ENCODE measurements at regions not wholly inside any gene's neighbourhood (a gene's known extent, or its start where the extent isn't known, plus 50 kb on each side); places are given as distances from the start of the nearest gene placed in this dataset.
A peak's percentile ranks its signal among the peaks of the same experiment; 100 is the strongest.
"Not testable (repeated sequence)": the region's sequence is repeated elsewhere in the genome, so short reads cannot be mapped to it uniquely, and the experiment has no call there.

- H2BK12ac ChIP-seq (ENCODE audit: low read length): no peak overlapping the region
- H3K79me2 ChIP-seq (ENCODE audit: control insufficient read depth, insufficient read depth, low read length, poor library complexity): no peaks in the 10 kb centered on the region
- H3K4me2 ChIP-seq (ENCODE audit: low read length): no peak overlapping the region
- H4K91ac ChIP-seq (ENCODE audit: low read depth, low read length): no peak overlapping the region
- H3K18ac ChIP-seq (ENCODE audit: low read length): no peak overlapping the region
- H3K4ac ChIP-seq (ENCODE audit: low read depth, low read length): no peak overlapping the region
- no peaks in the 10 kb centered on the region for H3K27me3 ChIP-seq (ENCODE audit: insufficient read depth, low read length)
- H3K4me1 ChIP-seq (ENCODE audit: control insufficient read depth in 1 of 2, insufficient read depth in 2 of 2, low read length in 2 of 2): peaks cover 0 to 5% of the 10 kb centered on the region in 2 experiments
- H3K79me1 ChIP-seq (ENCODE audit: low read length): no peaks in the 10 kb centered on the region
- no peak overlapping the region for H3K4me3 ChIP-seq (ENCODE audit: low read depth, low read length)
- no CpG with 5 or more reads among the region's 2 CpGs for WGBS (ENCODE audit: extremely low coverage, insufficient coverage, insufficient read length)
- no peak overlapping the region for H4K8ac ChIP-seq (ENCODE audit: low read depth, low read length)
- no peak for DNase-seq
- no peak overlapping the region for H3K27ac ChIP-seq (ENCODE audit: low read depth, low read length)
- H3K14ac ChIP-seq (ENCODE audit: low read length): no peak overlapping the region
- no peaks in the 10 kb centered on the region for H3K36me3 ChIP-seq (ENCODE audit: control insufficient read depth in 1 of 2, insufficient read depth in 2 of 2, low read length in 2 of 2)
- H4K12ac ChIP-seq (ENCODE audit: low read depth, low read length): no peak overlapping the region
- no peak overlapping the region for H3K23ac ChIP-seq (ENCODE audit: low read length)
- no peak overlapping the region for H3K9ac ChIP-seq (ENCODE audit: low read length)
- H2AK5ac ChIP-seq (ENCODE audit: low read length): no peak overlapping the region
- H2BK5ac ChIP-seq (ENCODE audit: low read depth, low read length, poor library complexity): no peak overlapping the region
- no peak overlapping the region for H2BK120ac ChIP-seq (ENCODE audit: insufficient read depth, low read length, poor library complexity)
- peaks cover 1% of the 10 kb centered on the region for H3K9me3 ChIP-seq (ENCODE audit: insufficient read depth, low read depth, low read length)
- no peak overlapping the region for H2AFZ ChIP-seq (ENCODE audit: insufficient read depth, low read length, poor library complexity)
Observed at GRCh38 chr21:17682924-17683323, 70.2 kb upstream of the BTG3 start.

DNA sequence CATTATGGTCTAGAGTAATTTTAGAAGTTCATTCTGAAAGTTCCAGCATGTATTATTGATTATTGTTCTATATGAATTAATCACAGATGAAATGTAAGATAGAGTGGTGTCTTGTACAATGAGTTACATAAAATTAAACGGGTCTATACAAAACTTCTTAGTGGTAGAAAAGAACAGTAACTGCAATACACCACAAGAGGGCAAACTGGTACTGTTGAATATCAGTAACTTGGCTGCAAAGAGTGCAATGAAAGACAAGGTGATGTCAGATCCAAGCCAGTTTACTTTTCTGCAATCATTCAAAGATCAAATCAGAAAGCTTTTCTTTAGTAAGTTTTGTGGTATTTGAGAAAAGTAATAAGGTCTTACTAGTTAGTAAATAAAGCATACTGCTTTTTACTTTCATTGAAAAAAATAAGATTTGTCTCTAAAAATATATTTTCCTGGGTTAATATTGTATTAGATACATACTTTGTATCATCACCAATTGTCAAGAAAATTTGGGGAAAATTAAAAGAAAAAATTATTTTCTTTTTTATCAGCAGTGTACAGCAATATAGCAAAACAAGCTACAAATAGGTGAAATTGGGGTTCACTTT is 66.4 kb upstream of the BTG3 start:
- Histone ChIP-seq H4K8ac (ENCODE audit: low read depth, low read length) (no peak overlapping the region), H2AK5ac (ENCODE audit: low read length) (no peak overlapping the region), H3K79me1 (ENCODE audit: low read length) (no peaks in the 10 kb centered on the region), H3K18ac (ENCODE audit: low read length) (no peak overlapping the region), H4K91ac (ENCODE audit: low read depth, low read length) (no peak overlapping the region), H3K79me2 (ENCODE audit: control insufficient read depth, insufficient read depth, low read length, poor library complexity) (no peaks in the 10 kb centered on the region), H3K4me2 (ENCODE audit: low read length) (no peak overlapping the region), H3K4me3 (ENCODE audit: low read depth, low read length) (no peak overlapping the region), H3K27me3 (ENCODE audit: insufficient read depth, low read length) (no peaks in the 10 kb centered on the region), H3K9ac (ENCODE audit: low read length) (no peak overlapping the region), H4K12ac (ENCODE audit: low read depth, low read length) (no peak overlapping the region), H3K4me1 (ENCODE audit: control insufficient read depth in 1 of 2, insufficient read depth in 2 of 2, low read length in 2 of 2) (peaks cover 0 to 7% of the 10 kb centered on the region in 2 experiments), H3K4ac (ENCODE audit: low read depth, low read length) (no peak overlapping the region), H3K27ac (ENCODE audit: low read depth, low read length) (no peak overlapping the region), H2BK12ac (ENCODE audit: low read length) (no peak overlapping the region), H3K14ac (ENCODE audit: low read length) (no peak overlapping the region), H2BK5ac (ENCODE audit: low read depth, low read length, poor library complexity) (no peak overlapping the region), H2AFZ (ENCODE audit: insufficient read depth, low read length, poor library complexity) (no peak overlapping the region), H3K36me3 (ENCODE audit: control insufficient read depth in 1 of 2, insufficient read depth in 2 of 2, low read length in 2 of 2) (no peaks in the 10 kb centered on the region), H3K9me3 (ENCODE audit: insufficient read depth, low read depth, low read length) (peaks cover 2% of the 10 kb centered on the region), H2BK120ac (ENCODE audit: insufficient read depth, low read length, poor library complexity) (no peak overlapping the region), H3K23ac (ENCODE audit: low read length) (no peak overlapping the region)
- WGBS (ENCODE audit: extremely low coverage, insufficient coverage, insufficient read length): no CpG with 5 or more reads among the region's 1 CpG
- DNase-seq: peak in 1 of 2 donors; percentile 76

DNA sequence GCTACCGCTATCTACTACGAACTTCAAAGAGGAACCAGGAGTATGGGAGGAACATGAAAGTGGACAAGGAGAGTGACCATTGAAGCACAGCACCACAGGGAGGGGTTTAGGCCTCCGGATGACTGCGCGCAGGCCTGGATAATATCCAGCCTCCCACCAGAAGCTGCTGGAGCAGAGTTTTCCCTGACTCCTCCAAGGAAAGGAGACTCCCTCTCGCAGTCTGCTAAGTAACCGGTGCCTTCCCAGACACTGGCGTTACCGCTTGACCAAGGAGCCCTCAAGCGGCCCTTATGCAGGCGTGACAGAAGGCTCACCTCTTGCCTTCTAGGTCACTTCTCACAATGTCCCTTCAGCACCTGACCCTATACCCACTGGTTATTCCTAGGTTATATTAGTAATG is 64.2 kb upstream of the BTG3 start:
- not testable (repeated sequence) for H3K9ac ChIP-seq (ENCODE audit: low read length); H4K8ac ChIP-seq (ENCODE audit: low read depth, low read length); H3K4me2 ChIP-seq (ENCODE audit: low read length); H3K18ac ChIP-seq (ENCODE audit: low read length); H3K4me1 ChIP-seq (ENCODE audit: control insufficient read depth in 1 of 2, insufficient read depth in 2 of 2, low read length in 2 of 2); H3K14ac ChIP-seq (ENCODE audit: low read length); H3K4ac ChIP-seq (ENCODE audit: low read depth, low read length); H4K91ac ChIP-seq (ENCODE audit: low read depth, low read length); H3K79me1 ChIP-seq (ENCODE audit: low read length); H3K79me2 ChIP-seq (ENCODE audit: control insufficient read depth, insufficient read depth, low read length, poor library complexity); H2AK5ac ChIP-seq (ENCODE audit: low read length); H3K36me3 ChIP-seq (ENCODE audit: control insufficient read depth in 1 of 2, insufficient read depth in 2 of 2, low read length in 2 of 2); H3K27ac ChIP-seq (ENCODE audit: low read depth, low read length); H2AFZ ChIP-seq (ENCODE audit: insufficient read depth, low read length, poor library complexity); DNase-seq; H3K27me3 ChIP-seq (ENCODE audit: insufficient read depth, low read length); H2BK5ac ChIP-seq (ENCODE audit: low read depth, low read length, poor library complexity); H2BK12ac ChIP-seq (ENCODE audit: low read length); H3K23ac ChIP-seq (ENCODE audit: low read length); H4K12ac ChIP-seq (ENCODE audit: low read depth, low read length); H3K4me3 ChIP-seq (ENCODE audit: low read depth, low read length); H3K9me3 ChIP-seq (ENCODE audit: insufficient read depth, low read depth, low read length)
- no CpG with 5 or more reads among the region's 11 CpGs for WGBS (ENCODE audit: extremely low coverage, insufficient coverage, insufficient read length)
- H2BK120ac ChIP-seq (ENCODE audit: insufficient read depth, low read length, poor library complexity): peak overlapping the region; percentile 11

GRCh38 chr21:17674106-17674505 is 61.4 kb upstream of the BTG3 start:
- H4K91ac ChIP-seq (ENCODE audit: low read depth, low read length): no peak overlapping the region
- H3K14ac ChIP-seq (ENCODE audit: low read length): no peak overlapping the region
- H3K79me2 ChIP-seq (ENCODE audit: control insufficient read depth, insufficient read depth, low read length, poor library complexity): peaks cover 2% of the 10 kb centered on the region
- no peak overlapping the region for H2BK12ac ChIP-seq (ENCODE audit: low read length)
- H4K12ac ChIP-seq (ENCODE audit: low read depth, low read length): no peak overlapping the region
- H4K8ac ChIP-seq (ENCODE audit: low read depth, low read length): no peak overlapping the region
- H2BK5ac ChIP-seq (ENCODE audit: low read depth, low read length, poor library complexity): no peak overlapping the region
- H2AK5ac ChIP-seq (ENCODE audit: low read length): no peak overlapping the region
- no peak for DNase-seq
- no peak overlapping the region for H3K18ac ChIP-seq (ENCODE audit: low read length)
- no peaks in the 10 kb centered on the region for H3K36me3 ChIP-seq (ENCODE audit: control insufficient read depth in 1 of 2, insufficient read depth in 2 of 2, low read length in 2 of 2)
- H3K79me1 ChIP-seq (ENCODE audit: low read length): peaks cover 11% of the 10 kb centered on the region
- H3K4ac ChIP-seq (ENCODE audit: low read depth, low read length): no peak overlapping the region
- no peak overlapping the region for H3K23ac ChIP-seq (ENCODE audit: low read length)
- H3K27me3 ChIP-seq (ENCODE audit: insufficient read depth, low read length): no peaks in the 10 kb centered on the region
- no peak overlapping the region for H3K4me2 ChIP-seq (ENCODE audit: low read length)
- H3K4me3 ChIP-seq (ENCODE audit: low read depth, low read length): no peak overlapping the region
- peaks cover 2% of the 10 kb centered on the region for H3K9me3 ChIP-seq (ENCODE audit: insufficient read depth, low read depth, low read length)
- H3K4me1 ChIP-seq (ENCODE audit: control insufficient read depth in 1 of 2, insufficient read depth in 2 of 2, low read length in 2 of 2): peaks cover 8 to 9% of the 10 kb centered on the region in 2 experiments
- WGBS (ENCODE audit: extremely low coverage, insufficient coverage, insufficient read length): no CpG with 5 or more reads among the region's 4 CpGs
- H2AFZ ChIP-seq (ENCODE audit: insufficient read depth, low read length, poor library complexity): no peak overlapping the region
- H3K27ac ChIP-seq (ENCODE audit: low read depth, low read length): no peak overlapping the region
- no peak overlapping the region for H3K9ac ChIP-seq (ENCODE audit: low read length)
- no peak overlapping the region for H2BK120ac ChIP-seq (ENCODE audit: insufficient read depth, low read length, poor library complexity)
